ENCODE measurements at regions not wholly inside any gene's neighbourhood (a gene's known extent, or its start where the extent isn't known, plus 50 kb on each side); places are given as distances from the start of the nearest gene placed in this dataset.

DNA sequence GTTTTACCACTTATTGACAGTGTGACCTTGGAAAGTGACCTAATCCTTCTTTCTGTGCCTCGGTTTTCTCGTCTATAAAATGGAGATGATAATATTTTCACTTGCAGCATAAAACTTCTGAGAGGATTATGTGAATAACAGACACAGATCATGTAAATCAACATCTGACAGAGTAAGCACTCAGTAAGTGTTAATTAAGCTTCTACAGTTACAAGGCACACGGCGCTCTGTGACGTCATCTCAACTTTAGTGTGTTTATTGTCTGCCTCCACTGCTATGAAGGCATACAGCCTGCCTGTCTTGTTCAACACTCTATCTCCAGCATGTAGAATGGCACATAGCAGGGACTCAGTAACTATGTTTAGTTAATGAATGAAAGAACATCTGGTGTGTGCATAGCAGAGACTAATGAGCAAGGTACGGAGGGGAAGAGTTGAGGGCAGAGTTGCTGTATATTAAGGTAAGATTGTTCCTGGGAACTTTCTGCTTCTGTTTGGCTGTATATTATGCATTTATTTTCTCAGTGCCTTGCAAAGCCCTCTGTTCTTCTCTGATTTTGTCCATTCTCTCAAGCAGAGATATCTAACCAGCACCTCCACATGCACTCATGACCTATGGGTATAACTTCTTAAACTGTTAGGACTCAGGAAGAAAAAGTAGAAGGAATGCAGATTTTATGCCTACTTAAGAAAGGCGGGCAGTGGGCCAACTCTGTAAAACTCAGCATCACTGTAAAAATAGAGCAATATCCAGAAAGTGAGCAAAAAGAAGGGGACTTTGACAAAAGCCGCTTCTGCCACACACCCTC, 66.4 kb upstream of the STMND1 start:
- H3K4me1 ChIP-seq (ENCODE audit: control extremely low read depth in 1 of 4, control insufficient read depth in 4 of 4, insufficient read depth in 4 of 4, low read length in 3 of 4), result no peaks in the 10 kb centered on the region
- no peaks in the 10 kb centered on the region for H3K36me3 ChIP-seq (ENCODE audit: control insufficient read depth in 4 of 4, insufficient read depth in 4 of 4, low read length in 3 of 4)
- no peak overlapping the region for H3K27ac ChIP-seq (ENCODE audit: insufficient read depth in 1 of 2, low read depth in 1 of 2, low read length in 2 of 2, poor library complexity in 1 of 2, severe bottlenecking in 2 of 2)
- H3K4me3 ChIP-seq (ENCODE audit: control insufficient read depth in 1 of 7, extremely low read depth in 1 of 7, insufficient read depth in 4 of 7, low read depth in 2 of 7, low read length in 6 of 7), result no peak overlapping the region
- no peak for DNase-seq
- H3K9me3 ChIP-seq (ENCODE audit: control extremely low read depth in 1 of 5, control insufficient read depth in 4 of 5, insufficient read depth in 2 of 5, low read depth in 1 of 5, low read length in 4 of 5), result no peaks in the 10 kb centered on the region
- WGBS (ENCODE audit: insufficient coverage), result 98% methylated on average over 8 of the region's 8 CpGs
- ChIA-PET CTCF (no interaction called here), POLR2A (no interaction called here)
- H3K27me3 ChIP-seq (replicated peaks in 2 of 5; ENCODE audit: control insufficient read depth in 4 of 5, insufficient read depth in 5 of 5, low read length in 4 of 5), result no peaks in the 10 kb centered on the region

GRCh38 chr6:17033746-17034145, 68.1 kb upstream of the STMND1 start:
- 100% methylated on average over 2 of the region's 4 CpGs for WGBS (ENCODE audit: insufficient coverage)
- Histone ChIP-seq H3K4me3 (ENCODE audit: control insufficient read depth in 1 of 7, extremely low read depth in 1 of 7, insufficient read depth in 4 of 7, low read depth in 2 of 7, low read length in 6 of 7) (no peak overlapping the region), H3K9me3 (ENCODE audit: control extremely low read depth in 1 of 5, control insufficient read depth in 4 of 5, insufficient read depth in 2 of 5, low read depth in 1 of 5, low read length in 4 of 5) (no peaks in the 10 kb centered on the region), H3K27ac (ENCODE audit: insufficient read depth in 1 of 2, low read depth in 1 of 2, low read length in 2 of 2, poor library complexity in 1 of 2, severe bottlenecking in 2 of 2) (no peak overlapping the region), H3K27me3 (replicated peaks in 2 of 5; ENCODE audit: control insufficient read depth in 4 of 5, insufficient read depth in 5 of 5, low read length in 4 of 5) (peaks cover 0 to 2% (median 0%) of the 10 kb centered on the region in 5 experiments), H3K36me3 (ENCODE audit: control insufficient read depth in 4 of 4, insufficient read depth in 4 of 4, low read length in 3 of 4) (no peaks in the 10 kb centered on the region), H3K4me1 (ENCODE audit: control extremely low read depth in 1 of 4, control insufficient read depth in 4 of 4, insufficient read depth in 4 of 4, low read length in 3 of 4) (no peaks in the 10 kb centered on the region)
- ChIA-PET CTCF (no interaction called here), POLR2A (no interaction called here)
- no peak for DNase-seq

DNA sequence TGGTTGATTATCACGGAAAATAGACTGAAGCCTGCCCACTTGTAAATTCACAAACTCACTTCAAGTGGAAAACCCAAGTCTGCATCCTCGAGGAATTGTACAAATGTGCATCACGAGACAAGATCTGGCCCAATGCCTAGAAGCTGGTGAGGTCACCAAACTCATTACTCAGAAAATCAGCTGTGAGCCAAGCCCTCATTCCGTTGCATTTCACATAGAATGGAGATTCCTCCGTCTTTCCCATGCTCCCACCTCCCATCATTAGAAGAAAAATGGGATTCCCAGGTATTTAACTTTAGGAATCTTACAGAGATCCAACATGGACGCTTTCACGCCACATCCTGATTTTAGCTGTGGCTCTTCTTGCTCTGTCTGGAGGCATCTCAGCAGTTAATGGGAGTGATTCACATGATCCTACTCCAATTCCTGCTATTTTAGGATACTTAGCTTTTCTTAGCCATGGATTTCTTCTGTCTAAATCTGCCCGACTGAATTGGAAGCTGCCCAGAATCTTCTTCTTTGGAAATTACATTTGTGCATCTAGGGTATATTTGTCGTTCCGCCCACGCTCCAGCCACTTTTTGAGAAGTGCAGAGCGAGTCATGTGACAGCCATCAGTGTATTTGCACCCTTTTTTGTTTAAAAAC, 68.7 kb upstream of the STMND1 start:
- peaks cover 0 to 2% (median 0%) of the 10 kb centered on the region in 5 experiments for H3K27me3 ChIP-seq (replicated peaks in 2 of 5; ENCODE audit: control insufficient read depth in 4 of 5, insufficient read depth in 5 of 5, low read length in 4 of 5)
- ChIA-PET CTCF (no interaction called here), POLR2A (no interaction called here)
- DNase-seq, result no peak
- no peak overlapping the region for H3K27ac ChIP-seq (ENCODE audit: insufficient read depth in 1 of 2, low read depth in 1 of 2, low read length in 2 of 2, poor library complexity in 1 of 2, severe bottlenecking in 2 of 2)
- no peaks in the 10 kb centered on the region for H3K4me1 ChIP-seq (ENCODE audit: control extremely low read depth in 1 of 4, control insufficient read depth in 4 of 4, insufficient read depth in 4 of 4, low read length in 3 of 4)
- no peaks in the 10 kb centered on the region for H3K9me3 ChIP-seq (ENCODE audit: control extremely low read depth in 1 of 5, control insufficient read depth in 4 of 5, insufficient read depth in 2 of 5, low read depth in 1 of 5, low read length in 4 of 5)
- WGBS (ENCODE audit: insufficient coverage), result 96% methylated on average over 12 of the region's 12 CpGs
- H3K4me3 ChIP-seq (ENCODE audit: control insufficient read depth in 1 of 7, extremely low read depth in 1 of 7, insufficient read depth in 4 of 7, low read depth in 2 of 7, low read length in 6 of 7), result no peak overlapping the region
- no peaks in the 10 kb centered on the region for H3K36me3 ChIP-seq (ENCODE audit: control insufficient read depth in 4 of 4, insufficient read depth in 4 of 4, low read length in 3 of 4)

GRCh38 chr6:17032590-17032987, 69.3 kb upstream of the STMND1 start:
- no peak overlapping the region for H3K27ac ChIP-seq (ENCODE audit: insufficient read depth in 1 of 2, low read depth in 1 of 2, low read length in 2 of 2, poor library complexity in 1 of 2, severe bottlenecking in 2 of 2)
- no peak for DNase-seq
- no peaks in the 10 kb centered on the region for H3K4me1 ChIP-seq (ENCODE audit: control extremely low read depth in 1 of 4, control insufficient read depth in 4 of 4, insufficient read depth in 4 of 4, low read length in 3 of 4)
- 93% methylated on average over 3 of the region's 3 CpGs for WGBS (ENCODE audit: insufficient coverage)
- CTCF ChIA-PET, result no interaction called here
- H3K27me3 ChIP-seq (replicated peaks in 2 of 5; ENCODE audit: control insufficient read depth in 4 of 5, insufficient read depth in 5 of 5, low read length in 4 of 5), result peaks cover 0 to 2% (median 0%) of the 10 kb centered on the region in 5 experiments
- peaks cover 0 to 2% (median 0%) of the 10 kb centered on the region in 5 experiments for H3K9me3 ChIP-seq (ENCODE audit: control extremely low read depth in 1 of 5, control insufficient read depth in 4 of 5, insufficient read depth in 2 of 5, low read depth in 1 of 5, low read length in 4 of 5)
- no peak overlapping the region for H3K4me3 ChIP-seq (ENCODE audit: control insufficient read depth in 1 of 7, extremely low read depth in 1 of 7, insufficient read depth in 4 of 7, low read depth in 2 of 7, low read length in 6 of 7)
- H3K36me3 ChIP-seq (ENCODE audit: control insufficient read depth in 4 of 4, insufficient read depth in 4 of 4, low read length in 3 of 4), result no peaks in the 10 kb centered on the region
- POLR2A ChIA-PET, result no interaction called here

GRCh38 chr6:17031961-17032360, 69.9 kb upstream of the STMND1 start:
- peaks cover 0 to 2% (median 0%) of the 10 kb centered on the region in 5 experiments for H3K27me3 ChIP-seq (replicated peaks in 2 of 5; ENCODE audit: control insufficient read depth in 4 of 5, insufficient read depth in 5 of 5, low read length in 4 of 5)
- ChIA-PET CTCF (no interaction called here), POLR2A (no interaction called here)
- H3K4me3 ChIP-seq (ENCODE audit: control insufficient read depth in 1 of 7, extremely low read depth in 1 of 7, insufficient read depth in 4 of 7, low read depth in 2 of 7, low read length in 6 of 7), result no peak overlapping the region
- 98% methylated on average over 19 of the region's 19 CpGs for WGBS (ENCODE audit: insufficient coverage)
- no peak for DNase-seq
- H3K9me3 ChIP-seq (ENCODE audit: control extremely low read depth in 1 of 5, control insufficient read depth in 4 of 5, insufficient read depth in 2 of 5, low read depth in 1 of 5, low read length in 4 of 5), result peaks cover 0 to 2% (median 0%) of the 10 kb centered on the region in 5 experiments
- no peaks in the 10 kb centered on the region for H3K36me3 ChIP-seq (ENCODE audit: control insufficient read depth in 4 of 4, insufficient read depth in 4 of 4, low read length in 3 of 4)
- no peaks in the 10 kb centered on the region for H3K4me1 ChIP-seq (ENCODE audit: control extremely low read depth in 1 of 4, control insufficient read depth in 4 of 4, insufficient read depth in 4 of 4, low read length in 3 of 4)
- H3K27ac ChIP-seq (ENCODE audit: insufficient read depth in 1 of 2, low read depth in 1 of 2, low read length in 2 of 2, poor library complexity in 1 of 2, severe bottlenecking in 2 of 2), result no peak overlapping the region

GRCh38 chr6:17027441-17027840, 74.4 kb upstream of the STMND1 start:
- Histone ChIP-seq H3K36me3 (ENCODE audit: control insufficient read depth in 4 of 4, insufficient read depth in 4 of 4, low read length in 3 of 4) (no peaks in the 10 kb centered on the region), H3K9me3 (ENCODE audit: control extremely low read depth in 1 of 5, control insufficient read depth in 4 of 5, insufficient read depth in 2 of 5, low read depth in 1 of 5, low read length in 4 of 5) (peaks cover 0 to 8% (median 0%) of the 10 kb centered on the region in 5 experiments), H3K4me1 (ENCODE audit: control extremely low read depth in 1 of 4, control insufficient read depth in 4 of 4, insufficient read depth in 4 of 4, low read length in 3 of 4) (no peaks in the 10 kb centered on the region), H3K27me3 (replicated peaks in 2 of 5; ENCODE audit: control insufficient read depth in 4 of 5, insufficient read depth in 5 of 5, low read length in 4 of 5) (peaks cover 0 to 2% (median 0%) of the 10 kb centered on the region in 5 experiments), H3K4me3 (ENCODE audit: control insufficient read depth in 1 of 7, extremely low read depth in 1 of 7, insufficient read depth in 4 of 7, low read depth in 2 of 7, low read length in 6 of 7) (no peak overlapping the region), H3K27ac (ENCODE audit: insufficient read depth in 1 of 2, low read depth in 1 of 2, low read length in 2 of 2, poor library complexity in 1 of 2, severe bottlenecking in 2 of 2) (no peak overlapping the region)
- POLR2A ChIA-PET, result no interaction called here
- CTCF ChIA-PET, result no interaction called here
- DNase-seq, result no peak
- WGBS (ENCODE audit: insufficient coverage), result 100% methylated on average over 1 of the region's 1 CpG

DNA sequence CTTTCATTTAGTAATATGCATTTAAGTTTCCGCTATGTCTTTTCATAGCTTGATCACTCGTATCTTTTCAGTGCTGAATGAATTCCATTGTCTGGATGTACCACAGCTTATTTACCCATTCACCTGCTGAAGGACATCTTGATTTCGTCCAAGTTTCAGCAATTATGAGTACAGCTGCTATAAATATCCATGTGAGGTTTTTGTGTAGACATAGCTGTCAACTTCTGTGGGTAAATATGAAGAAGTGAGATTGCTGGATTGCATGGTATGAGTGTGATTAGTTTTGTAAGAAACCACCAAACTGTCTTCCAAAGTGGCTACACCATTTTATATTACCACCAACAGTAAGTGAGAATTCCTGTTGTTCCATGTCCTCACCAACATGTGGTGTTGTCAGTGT, 79.2 kb upstream of the STMND1 start:
- WGBS (ENCODE audit: insufficient coverage), result 93% methylated on average over 3 of the region's 3 CpGs
- POLR2A ChIA-PET, result no interaction called here
- DNase-seq, result no peak
- no peaks in the 10 kb centered on the region for H3K4me1 ChIP-seq (ENCODE audit: control extremely low read depth in 1 of 4, control insufficient read depth in 4 of 4, insufficient read depth in 4 of 4, low read length in 3 of 4)
- H3K27ac ChIP-seq (ENCODE audit: insufficient read depth in 1 of 2, low read depth in 1 of 2, low read length in 2 of 2, poor library complexity in 1 of 2, severe bottlenecking in 2 of 2), result no peak overlapping the region
- CTCF ChIA-PET, result no interaction called here
- H3K36me3 ChIP-seq (ENCODE audit: control insufficient read depth in 4 of 4, insufficient read depth in 4 of 4, low read length in 3 of 4), result no peaks in the 10 kb centered on the region
- H3K4me3 ChIP-seq (ENCODE audit: control insufficient read depth in 1 of 7, extremely low read depth in 1 of 7, insufficient read depth in 4 of 7, low read depth in 2 of 7, low read length in 6 of 7), result no peak overlapping the region
- peaks cover 0 to 8% (median 0%) of the 10 kb centered on the region in 5 experiments for H3K9me3 ChIP-seq (ENCODE audit: control extremely low read depth in 1 of 5, control insufficient read depth in 4 of 5, insufficient read depth in 2 of 5, low read depth in 1 of 5, low read length in 4 of 5)
- no peaks in the 10 kb centered on the region for H3K27me3 ChIP-seq (replicated peaks in 2 of 5; ENCODE audit: control insufficient read depth in 4 of 5, insufficient read depth in 5 of 5, low read length in 4 of 5)

Data from common myeloid progenitor, CD34-positive (primary cell).